Astrocyte of the cerebellum (primary cell): ENCODE measurements at regions not wholly inside any gene's neighbourhood (a gene's known extent, or its start where the extent isn't known, plus 50 kb on each side); places are given as distances from the start of the nearest gene placed in this dataset.

Experiments used
- DNase-seq: peaks from one replicate; pipeline ENCODE4 v3.0.0-alpha.2; 2011; ENCODE audit warnings: low read depth
- H3K4me3 ChIP-seq: 2 replicates; pipeline ENCODE4 v1.5.1; 2011; ENCODE audit warnings: mild to moderate bottlenecking, low read depth, low read length, moderate library complexity
- CTCF ChIP-seq: IDR thresholded peaks from 2 replicates; pipeline ENCODE4 v1.5.1; 2012; ENCODE audit warnings: low read length, low read depth, moderate library complexity, mild to moderate bottlenecking; ENCODE audit errors: missing control alignments
- in situ Hi-C: cut with HindIII; loops from 2 replicates; pipeline ENCODE4 v1.10.0; 2017; ENCODE audit warnings: low sequenced_read_pairs

- H3K4me3 ChIP-seq = no peak overlapping the region
- in situ Hi-C loops = no loop called here
- TF ChIP-seq CTCF = no peak
- DNase-seq = no peak
Observed at GRCh38 chr18:25931126-25931525, 159.3 kb downstream of the SS18 start.

- no peak for DNase-seq
- in situ Hi-C loops = no loop called here
- no peak overlapping the region for H3K4me3 ChIP-seq
- TF ChIP-seq CTCF = no peak
Observed at GRCh38 chr18:25929787-25930186, 160.6 kb downstream of the SS18 start.

- no peak for DNase-seq
- in situ Hi-C loops = no loop called here
- no peak for TF ChIP-seq CTCF
- H3K4me3 ChIP-seq = no peak overlapping the region
Observed at GRCh38 chr18:25927830-25928229, 162.6 kb downstream of the SS18 start.

GRCh38 chr18:25923193-25923592, 167.2 kb downstream of the SS18 start:
- no peak for TF ChIP-seq CTCF
- H3K4me3 ChIP-seq = no peak overlapping the region
- in situ Hi-C loops = no loop called here
- DNase-seq = no peak

- no peak for DNase-seq
- no peak overlapping the region for H3K4me3 ChIP-seq
- in situ Hi-C loops = no loop called here
- peak; percentile 44 for TF ChIP-seq CTCF
Observed at GRCh38 chr18:25921677-25922421, 168.6 kb downstream of the SS18 start.

GRCh38 chr18:25915907-25916306, 174.5 kb downstream of the SS18 start:
- in situ Hi-C loops = no loop called here
- peak; percentile 7 for TF ChIP-seq CTCF
- no peak for DNase-seq
- no peak overlapping the region for H3K4me3 ChIP-seq
